B cell (primary cell): ENCODE measurements at regions not wholly inside any gene's neighbourhood (a gene's known extent, or its start where the extent isn't known, plus 50 kb on each side); places are given as distances from the start of the nearest gene placed in this dataset.

Experiments
- ATAC-seq: fragments of 200-7000 bp; cut with Tn5 transposase; one replicate; pipeline ENCODE4 v1.10.0; 2021; ENCODE audit warnings: low read depth, mild to moderate bottlenecking, moderate number of reproducible peaks, moderate library complexity
- CTCF ChIA-PET: fragments of 350-600 bp; sonication (Branson Sonifier 250); formaldehyde crosslinking; loops from one replicate; lab custom pipeline; 2021; ENCODE audit warnings: antibody characterized with exemption, inconsistent platforms; lab: Charles Lee
- POLR2A ChIA-PET: fragments of 350-600 bp; sonication (Branson Sonifier 250); formaldehyde crosslinking; loops from one replicate; lab custom pipeline; 2021; ENCODE audit warnings: antibody characterized with exemption; lab: Charles Lee
- DNase-seq: peaks from one replicate; pipeline ENCODE4 v3.0.0; 2013
- H2AFZ ChIP-seq: 2 replicates; pipeline ENCODE4 v1.6.1; 2012; ENCODE audit warnings: mild to moderate bottlenecking, low read depth, low read length; ENCODE audit not compliant: insufficient read depth, poor library complexity, severe bottlenecking
- H3K27ac ChIP-seq, 2 donors: 1 replicate in 1 of 2; 2 replicates in 1 of 2; pipeline ENCODE4 v1.5.1; 2012 to 2013; ENCODE audit warnings: low read length in 2 of 2, mild to moderate bottlenecking in 2 of 2, moderate library complexity in 1 of 2
- H3K27me3 ChIP-seq, 4 experiments: fragments of 200-600 bp in 1 of 4; sonication (generic) in 1 of 4; replicated peaks in 1 of 4; 1 replicate in 2 of 4; 2 replicates in 2 of 4; pipeline versions ENCODE4 v1.6.1 to v1.7.0; 2013 to 2016; ENCODE audit warnings: low read length in 3 of 4, mild to moderate bottlenecking in 2 of 4, mixed read lengths in 1 of 4, moderate library complexity in 1 of 4; ENCODE audit not compliant: insufficient read depth in 4 of 4, control insufficient read depth in 3 of 4; ENCODE audit errors: control extremely low read depth in 1 of 4
- H3K36me3 ChIP-seq, 2 experiments: replicated peaks in 1 of 2; 1 replicate in 1 of 2; 2 replicates in 1 of 2; pipeline versions ENCODE4 v1.6.1 to v1.7.1; 2013; ENCODE audit warnings: low read length in 1 of 2; ENCODE audit not compliant: insufficient read depth in 2 of 2, control insufficient read depth in 1 of 2; ENCODE audit errors: control extremely low read depth in 1 of 2, extremely low read depth in 1 of 2
- H3K4me1 ChIP-seq, 2 donors: fragments of 200-600 bp in 1 of 2; sonication (generic) in 1 of 2; 1 replicate in 1 of 2; 2 replicates in 1 of 2; pipeline versions ENCODE4 v1.5.1 to v1.6.1; 2013 to 2017; ENCODE audit warnings: low read length in 2 of 2; ENCODE audit not compliant: control insufficient read depth in 2 of 2, insufficient read depth in 2 of 2
- H3K4me2 ChIP-seq: replicated peaks from 2 replicates; pipeline ENCODE3; 2012; ENCODE audit warnings: mild to moderate bottlenecking, low read depth, low read length; ENCODE audit not compliant: poor library complexity, severe bottlenecking
- H3K4me3 ChIP-seq, 5 experiments: fragments of 200-600 bp in 1 of 5; sonication (generic) in 1 of 5; 1 replicate in 3 of 5; 2 replicates in 2 of 5; pipeline versions ENCODE4 v1.5.1 to v1.7.0; 2011 to 2016; ENCODE audit warnings: low read length in 4 of 5, mild to moderate bottlenecking in 4 of 5, low read depth in 2 of 5, control low read depth in 1 of 5, moderate library complexity in 1 of 5; ENCODE audit not compliant: insufficient read depth in 1 of 5; ENCODE audit errors: control extremely low read depth in 1 of 5, extremely low read depth in 1 of 5
- H3K79me2 ChIP-seq: fragments of 200-600 bp; sonication (generic); one replicate; pipeline ENCODE4 v1.6.0; 2016; ENCODE audit warnings: low read length; ENCODE audit not compliant: control insufficient read depth, insufficient read depth
- H3K9ac ChIP-seq: fragments of 200-600 bp; sonication (generic); 2 replicates; pipeline ENCODE4 v1.6.1; 2017; ENCODE audit warnings: mild to moderate bottlenecking, low read length, moderate library complexity
- H3K9me3 ChIP-seq, 3 donors: one replicate each; pipeline versions ENCODE4 v1.6.1 to v1.7.1; 2013; ENCODE audit warnings: low read length in 2 of 3; ENCODE audit not compliant: control insufficient read depth in 2 of 3, insufficient read depth in 1 of 3; ENCODE audit errors: control extremely low read depth in 1 of 3
- H4K20me1 ChIP-seq: 2 replicates; pipeline ENCODE4 v1.6.0; 2012; ENCODE audit warnings: mild to moderate bottlenecking, low read length; ENCODE audit not compliant: insufficient read depth, control insufficient read depth, poor library complexity, severe bottlenecking
- H3K27ac Mint-ChIP-seq: one replicate; pipeline ENCODE4 v1.8.0; 2021; ENCODE audit warnings: mixed read lengths
- H3K27me3 Mint-ChIP-seq: one replicate; pipeline ENCODE4 v1.8.0; 2021; ENCODE audit warnings: mixed read lengths
- H3K4me1 Mint-ChIP-seq: one replicate; pipeline ENCODE4 v1.8.0; 2021; ENCODE audit warnings: mixed read lengths
- H3K4me3 Mint-ChIP-seq: one replicate; pipeline ENCODE4 v1.8.0; 2021; ENCODE audit warnings: mixed read lengths
- H3K9me3 Mint-ChIP-seq: one replicate; pipeline ENCODE4 v1.8.0; 2022; ENCODE audit warnings: mixed read lengths; ENCODE audit not compliant: insufficient read depth
- CTCF ChIP-seq: fragments of 200-600 bp; IDR thresholded peaks from one replicate; pipeline ENCODE4 v1.8.0; 2022; ENCODE audit warnings: antibody characterized with exemption, mild to moderate bottlenecking
- EZH2 ChIP-seq: IDR thresholded peaks from 2 replicates; pipeline ENCODE4 v1.6.1; 2012; ENCODE audit warnings: borderline replicate concordance, low read depth, mild to moderate bottlenecking, moderate library complexity, low read length; ENCODE audit not compliant: insufficient read depth, poor library complexity, severe bottlenecking
- WGBS: methylation state at CpG from one replicate; pipeline ENCODE4 v1.1.5; 2013; ENCODE audit warnings: missing lambda C conversion rate; ENCODE audit not compliant: insufficient coverage; 5-methylcytosine and 5-hydroxymethylcytosine counted together
- intact Hi-C: fragments of 100-400 bp; cut with micrococcal nuclease; formaldehyde crosslinking; loops from one replicate; pipeline ENCODE4 v1.10.0; 2022

GRCh38 chr10:60660625-60661024 lies 117.7 kb upstream of the CDK1 start:
- no peak overlapping the region for H3K4me3 Mint-ChIP-seq
- ChIA-PET POLR2A (no interaction called here), CTCF (interaction anchor here (2.5 kb wide), 1 partner anchor 12 kb away, joined by 6 read pairs; no protein-coding TSS in a partner anchor)
- no peaks in the 10 kb centered on the region for H3K36me3 ChIP-seq
- no peak for TF ChIP-seq CTCF
- no peak for TF ChIP-seq EZH2
- H3K9me3 Mint-ChIP-seq: no peaks in the 10 kb centered on the region
- no peak overlapping the region for H3K4me3 ChIP-seq
- H3K4me2 ChIP-seq: no peak overlapping the region
- ATAC-seq (no peak), DNase-seq (no peak)
- no peak overlapping the region for H3K27ac Mint-ChIP-seq
- 44% methylated on average over 1 of the region's 1 CpG for WGBS
- no peak overlapping the region for H2AFZ ChIP-seq
- H3K27me3 Mint-ChIP-seq: peaks cover 8% of the 10 kb centered on the region
- peaks cover 0 to 5% (median 2%) of the 10 kb centered on the region in 4 experiments for H3K27me3 ChIP-seq
- H3K4me1 Mint-ChIP-seq: no peaks in the 10 kb centered on the region
- peaks cover 0 to 2% (median 0%) of the 10 kb centered on the region in 3 donors for H3K9me3 ChIP-seq
- no peak overlapping the region for H3K27ac ChIP-seq
- intact Hi-C loops: no loop called here
- no peaks in the 10 kb centered on the region for H3K79me2 ChIP-seq
- H3K9ac ChIP-seq: no peak overlapping the region
- no peaks in the 10 kb centered on the region for H3K4me1 ChIP-seq
- no peaks in the 10 kb centered on the region for H4K20me1 ChIP-seq

- Mint-ChIP-seq H3K9me3 (no peaks in the 10 kb centered on the region), H3K27me3 (no peaks in the 10 kb centered on the region), H3K4me3 (no peak overlapping the region), H3K4me1 (peaks cover 16% of the 10 kb centered on the region), H3K27ac (no peak overlapping the region)
- POLR2A ChIA-PET: no interaction called here
- no peaks in the 10 kb centered on the region for H3K79me2 ChIP-seq
- H2AFZ ChIP-seq: no peak overlapping the region
- intact Hi-C loops: loop anchor here (5.0 kb wide), 1 partner anchor 77 kb away; no protein-coding TSS in a partner anchor
- CTCF ChIA-PET: interaction anchor here (1.2 to 2.2 kb wide), 2 partner anchors 10 to 12 kb away, joined by 5 to 7 read pairs; no protein-coding TSS in a partner anchor
- no peak overlapping the region for H3K4me2 ChIP-seq
- DNase-seq (no peak), ATAC-seq (no peak)
- no peak overlapping the region for H3K9ac ChIP-seq
- H3K4me3 ChIP-seq: no peak overlapping the region
- no peaks in the 10 kb centered on the region for H3K36me3 ChIP-seq
- no peak overlapping the region for H3K27ac ChIP-seq
- H3K9me3 ChIP-seq: peaks cover 0 to 2% (median 0%) of the 10 kb centered on the region in 3 donors
- no peaks in the 10 kb centered on the region for H4K20me1 ChIP-seq
- no peak for TF ChIP-seq EZH2
- TF ChIP-seq CTCF: no peak
- WGBS: no CpG with 5 or more reads among the region's 4 CpGs
- H3K4me1 ChIP-seq: peaks cover 6 to 13% of the 10 kb centered on the region in 2 donors
- H3K27me3 ChIP-seq: no peaks in the 10 kb centered on the region
Observed at GRCh38 chr10:60654813-60655464, 123.3 kb upstream of the CDK1 start.
